ENCODE measurements at regions not wholly inside any gene's neighbourhood (a gene's known extent, or its start where the extent isn't known, plus 50 kb on each side); places are given as distances from the start of the nearest gene placed in this dataset.

- H3K27me3 ChIP-seq (ENCODE audit: control insufficient read depth in 2 of 2, insufficient read depth in 2 of 2, low read length in 2 of 2), result no peaks in the 10 kb centered on the region
- no peaks in the 10 kb centered on the region for H3K9me3 ChIP-seq (replicated peaks; ENCODE audit: control insufficient read depth, insufficient read depth, low read length)
- no peaks in the 10 kb centered on the region for H3K79me2 ChIP-seq (ENCODE audit: control insufficient read depth, insufficient read depth, low read length)
- H3K36me3 ChIP-seq (ENCODE audit: control insufficient read depth in 2 of 2, extremely low read depth in 1 of 2, insufficient read depth in 2 of 2, low read length in 2 of 2), result no peaks in the 10 kb centered on the region
- no peak for DNase-seq (ENCODE audit: low read depth, low spot score)
- no peak overlapping the region for H2AFZ ChIP-seq (ENCODE audit: low read depth, low read length)
- no peak overlapping the region for H3K4me3 ChIP-seq (replicated peaks in 1 of 3; ENCODE audit: insufficient read depth in 1 of 3, low read depth in 1 of 3, low read length in 3 of 3)
- no peaks in the 10 kb centered on the region for H3K9me1 ChIP-seq (replicated peaks; ENCODE audit: control insufficient read depth, extremely low read depth, insufficient read depth, low read length)
- no peak overlapping the region for H3K27ac ChIP-seq (ENCODE audit: insufficient read depth, low read depth, low read length)
- H3K4me1 ChIP-seq (ENCODE audit: control insufficient read depth, extremely low read depth, insufficient read depth, low read length), result no peaks in the 10 kb centered on the region
- H4K20me1 ChIP-seq (replicated peaks; ENCODE audit: control insufficient read depth, extremely low read depth, insufficient read depth, low read length), result no peaks in the 10 kb centered on the region
- ChIA-PET CTCF (interaction anchor here (0.8 kb wide), 1 partner anchor 8 kb away, joined by 3 read pairs; no protein-coding TSS in a partner anchor), POLR2A (no interaction called here)
- no TSS peak for BruUV-seq (replicated peaks)
- intact Hi-C loops (cut with micrococcal nuclease) (no loop called here), dilution Hi-C loops (cut with MboI; ENCODE audit: extremely low pct_ligation_motif_present, low sequenced_read_pairs) (no loop called here)
- no peak for TF ChIP-seq JUN (IDR thresholded peaks at IDR 0.05; ENCODE audit: borderline replicate concordance, insufficient read depth, insufficient read length, low read depth)
- H3K9ac ChIP-seq (replicated peaks; ENCODE audit: extremely low read depth, insufficient read depth, low read length), result no peak overlapping the region
- no peak overlapping the region for H3K4me2 ChIP-seq (ENCODE audit: insufficient read depth, low read length)
- no peak for FAIRE-seq
Observed at GRCh38 chr4:125827696-125828052, 512.9 kb downstream of the FAT4 start.

GRCh38 chr4:125828346-125828745, 513.6 kb downstream of the FAT4 start:
- H3K9me1 ChIP-seq (replicated peaks; ENCODE audit: control insufficient read depth, extremely low read depth, insufficient read depth, low read length), result no peaks in the 10 kb centered on the region
- intact Hi-C loops (cut with micrococcal nuclease), result no loop called here
- no peaks in the 10 kb centered on the region for H3K27me3 ChIP-seq (ENCODE audit: control insufficient read depth in 2 of 2, insufficient read depth in 2 of 2, low read length in 2 of 2)
- H3K27ac ChIP-seq (ENCODE audit: insufficient read depth, low read depth, low read length), result no peak overlapping the region
- BruUV-seq (replicated peaks), result no TSS peak
- no peaks in the 10 kb centered on the region for H3K9me3 ChIP-seq (replicated peaks; ENCODE audit: control insufficient read depth, insufficient read depth, low read length)
- ChIA-PET POLR2A (no interaction called here), CTCF (interaction anchor here (0.8 kb wide), 1 partner anchor 9 kb away, joined by 3 read pairs; no protein-coding TSS in a partner anchor)
- FAIRE-seq, result no peak
- no peaks in the 10 kb centered on the region for H3K79me2 ChIP-seq (ENCODE audit: control insufficient read depth, insufficient read depth, low read length)
- H3K4me1 ChIP-seq (ENCODE audit: control insufficient read depth, extremely low read depth, insufficient read depth, low read length), result no peaks in the 10 kb centered on the region
- H3K36me3 ChIP-seq (ENCODE audit: control insufficient read depth in 2 of 2, extremely low read depth in 1 of 2, insufficient read depth in 2 of 2, low read length in 2 of 2), result no peaks in the 10 kb centered on the region
- H3K9ac ChIP-seq (replicated peaks; ENCODE audit: extremely low read depth, insufficient read depth, low read length), result no peak overlapping the region
- TF ChIP-seq EZH2 (IDR thresholded peaks at IDR 0.05; ENCODE audit: borderline replicate concordance, low read depth, low read length, severe bottlenecking), result no peak
- no peak for TF ChIP-seq MYC (IDR thresholded peaks at IDR 0.05; ENCODE audit: low read depth, low read length)
- no peak for TF ChIP-seq POLR2A (IDR thresholded peaks at IDR 0.05; ENCODE audit: low read depth, low read length)
- no peaks in the 10 kb centered on the region for H4K20me1 ChIP-seq (replicated peaks; ENCODE audit: control insufficient read depth, extremely low read depth, insufficient read depth, low read length)
- no peak overlapping the region for H3K4me3 ChIP-seq (replicated peaks in 1 of 3; ENCODE audit: insufficient read depth in 1 of 3, low read depth in 1 of 3, low read length in 3 of 3)
- no peak for DNase-seq (ENCODE audit: low read depth, low spot score)
- H2AFZ ChIP-seq (ENCODE audit: low read depth, low read length), result no peak overlapping the region
- dilution Hi-C loops (cut with MboI; ENCODE audit: extremely low pct_ligation_motif_present, low sequenced_read_pairs), result no loop called here
- H3K4me2 ChIP-seq (ENCODE audit: insufficient read depth, low read length), result no peak overlapping the region
